Dendritic cell treated with granulocyte-macrophage colony-stimulating factor and Interleukin-4, amounts not matched to agents 40 ng/mL and 50 ng/mL, for 4 days (primary cell): ENCODE measurements at regions not wholly inside any gene's neighbourhood (a gene's known extent, or its start where the extent isn't known, plus 50 kb on each side); places are given as distances from the start of the nearest gene placed in this dataset.

Experiments
- H3K27ac Mint-ChIP-seq: one replicate; pipeline ENCODE4 v1.8.0; 2022; ENCODE audit warnings: mild to moderate bottlenecking, mixed read lengths
- H3K27me3 Mint-ChIP-seq: one replicate; pipeline ENCODE4 v1.8.0; 2022; ENCODE audit warnings: mild to moderate bottlenecking, mixed read lengths
- H3K36me3 Mint-ChIP-seq: one replicate; pipeline ENCODE4 v1.8.0; 2022; ENCODE audit warnings: low read depth, mixed read lengths
- H3K4me1 Mint-ChIP-seq: one replicate; pipeline ENCODE4 v1.8.0; 2022; ENCODE audit warnings: low read depth, mixed read lengths
- H3K4me3 Mint-ChIP-seq: one replicate; pipeline ENCODE4 v1.8.0; 2022; ENCODE audit warnings: mild to moderate bottlenecking, moderate library complexity, mixed read lengths
- H3K9me3 Mint-ChIP-seq: one replicate; pipeline ENCODE4 v1.8.0; 2022; ENCODE audit warnings: mixed read lengths
- intact Hi-C: fragments of 100-400 bp; cut with micrococcal nuclease; formaldehyde crosslinking; loops from one replicate; pipeline ENCODE4 v1.15.0; 2022

DNA sequence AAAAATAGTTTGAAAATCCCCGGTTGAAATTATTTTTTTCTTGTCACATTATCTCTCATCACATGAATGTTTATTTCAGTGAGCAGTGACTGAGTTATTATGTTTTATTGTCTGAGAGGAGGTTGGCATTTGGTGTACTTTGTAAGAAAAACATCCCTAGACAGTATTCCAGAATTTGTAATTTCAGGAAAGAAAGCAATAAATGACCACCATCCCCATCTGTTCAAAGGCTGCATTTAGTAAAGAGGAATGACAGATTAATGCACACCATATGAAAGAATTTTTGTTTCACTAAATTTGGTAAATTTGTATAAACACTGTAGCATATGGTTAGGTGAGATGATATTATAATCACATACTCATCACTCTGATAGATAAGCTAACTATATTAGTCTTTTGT, 57.1 kb upstream of the FUT9 start:
- no peaks in the 10 kb centered on the region for H3K27me3 Mint-ChIP-seq
- no peak overlapping the region for H3K27ac Mint-ChIP-seq
- no peaks in the 10 kb centered on the region for H3K4me1 Mint-ChIP-seq
- peaks cover 8% of the 10 kb centered on the region for H3K9me3 Mint-ChIP-seq
- intact Hi-C loops, result no loop called here
- no peaks in the 10 kb centered on the region for H3K36me3 Mint-ChIP-seq
- H3K4me3 Mint-ChIP-seq, result no peak overlapping the region

DNA sequence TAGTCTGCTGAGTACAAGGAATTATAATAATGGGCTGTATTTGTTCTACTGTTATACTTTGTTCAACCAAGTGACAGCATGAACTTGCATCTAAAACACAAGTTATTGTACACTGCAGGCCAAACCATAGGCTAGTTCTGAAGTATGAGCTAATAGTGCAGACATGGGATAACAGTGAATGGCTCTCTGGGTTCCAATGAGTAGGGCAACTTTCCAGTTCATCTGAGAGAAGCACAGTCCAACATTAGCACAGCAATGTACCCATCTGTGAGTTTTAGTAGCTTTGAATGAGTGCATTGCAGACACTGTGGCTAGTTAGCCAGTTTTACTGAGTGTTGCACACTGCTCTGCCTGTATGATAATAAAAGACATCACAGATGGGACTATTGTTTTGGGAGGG, 56.5 kb upstream of the FUT9 start:
- Mint-ChIP-seq H3K4me3 (no peak overlapping the region), H3K27ac (no peak overlapping the region), H3K27me3 (no peaks in the 10 kb centered on the region), H3K9me3 (peaks cover 11% of the 10 kb centered on the region), H3K4me1 (no peaks in the 10 kb centered on the region), H3K36me3 (no peaks in the 10 kb centered on the region)
- intact Hi-C loops, result no loop called here
